Brain microvascular endothelial cell (primary cell): ENCODE measurements at regions not wholly inside any gene's neighbourhood (a gene's known extent, or its start where the extent isn't known, plus 50 kb on each side); places are given as distances from the start of the nearest gene placed in this dataset.

ENCODE experiments used
- DNase-seq: peaks from one replicate; pipeline ENCODE4 v3.0.0-alpha.2; 2020
- H3K27ac ChIP-seq: fragments of 250-450 bp; sonication (Bioruptor Pico); 2 replicates; pipeline ENCODE4 v1.5.1; 2020; ENCODE audit warnings: mild to moderate bottlenecking, moderate library complexity
- H3K27me3 ChIP-seq: fragments of 250-450 bp; sonication (Bioruptor Pico); replicated peaks from 2 replicates; pipeline ENCODE4 v1.5.1; 2020; ENCODE audit warnings: mild to moderate bottlenecking
- H3K36me3 ChIP-seq: fragments of 250-450 bp; sonication (Bioruptor Pico); replicated peaks from 2 replicates; pipeline ENCODE4 v1.5.1; 2020; ENCODE audit warnings: mild to moderate bottlenecking
- H3K4me3 ChIP-seq: 2 replicates; pipeline ENCODE4 v1.5.1; 2011; ENCODE audit warnings: low read depth, mild to moderate bottlenecking, control low read depth, low read length, moderate library complexity
- CTCF ChIP-seq: IDR thresholded peaks from 2 replicates; pipeline ENCODE4 v1.5.1; 2011; ENCODE audit warnings: low read depth, mild to moderate bottlenecking, moderate library complexity, low read length, control low read depth, inconsistent platforms; ENCODE audit errors: missing control alignments
- in situ Hi-C: cut with HindIII; loops from 2 replicates; pipeline ENCODE4 v1.10.0; 2017; ENCODE audit warnings: low sequenced_read_pairs, low pct_ligation_motif_present

GRCh38 chr4:32196950-32197688 is 1477.0 kb downstream of the PCDH7 start:
- DNase-seq: no peak
- in situ Hi-C loops: no loop called here
- TF ChIP-seq CTCF: no peak
- no peak overlapping the region for H3K27ac ChIP-seq
- H3K27me3 ChIP-seq: no peaks in the 10 kb centered on the region
- H3K36me3 ChIP-seq: no peaks in the 10 kb centered on the region
- no peak overlapping the region for H3K4me3 ChIP-seq

GRCh38 chr4:32199639-32200038 is 1479.5 kb downstream of the PCDH7 start:
- no peak for TF ChIP-seq CTCF
- DNase-seq: no peak
- in situ Hi-C loops: no loop called here
- Histone ChIP-seq H3K4me3 (no peak overlapping the region), H3K27ac (no peak overlapping the region), H3K36me3 (no peaks in the 10 kb centered on the region), H3K27me3 (no peaks in the 10 kb centered on the region)

GRCh38 chr4:32203340-32203739 is 1483.2 kb downstream of the PCDH7 start:
- no peak for TF ChIP-seq CTCF
- H3K36me3 ChIP-seq: no peaks in the 10 kb centered on the region
- in situ Hi-C loops: no loop called here
- no peak overlapping the region for H3K4me3 ChIP-seq
- no peak for DNase-seq
- H3K27ac ChIP-seq: no peak overlapping the region
- H3K27me3 ChIP-seq: no peaks in the 10 kb centered on the region

- in situ Hi-C loops: no loop called here
These were observed 1486.6 kb downstream of the PCDH7 start for GRCh38 chr4:32206756-32207155.

GRCh38 chr4:32207456-32207855 is 1487.3 kb downstream of the PCDH7 start:
- Histone ChIP-seq H3K36me3 (no peaks in the 10 kb centered on the region), H3K27me3 (no peaks in the 10 kb centered on the region), H3K4me3 (no peak overlapping the region), H3K27ac (no peak overlapping the region)
- TF ChIP-seq CTCF: no peak
- DNase-seq: no peak
- in situ Hi-C loops: no loop called here

More at GRCh38 chr4:32206756-32207155, 1486.6 kb downstream of the PCDH7 start:
- no peak for DNase-seq
- Histone ChIP-seq H3K27ac (no peak overlapping the region), H3K36me3 (no peaks in the 10 kb centered on the region), H3K27me3 (no peaks in the 10 kb centered on the region), H3K4me3 (no peak overlapping the region)
- no peak for TF ChIP-seq CTCF

- DNase-seq: no peak
- Histone ChIP-seq H3K36me3 (no peaks in the 10 kb centered on the region), H3K4me3 (no peak overlapping the region), H3K27me3 (no peaks in the 10 kb centered on the region), H3K27ac (no peak overlapping the region)
- in situ Hi-C loops: no loop called here
- no peak for TF ChIP-seq CTCF
These were observed 1495.1 kb downstream of the PCDH7 start for GRCh38 chr4:32215277-32215676.
